ENCODE measurements at regions not wholly inside any gene's neighbourhood (a gene's known extent, or its start where the extent isn't known, plus 50 kb on each side); places are given as distances from the start of the nearest gene placed in this dataset.

DNA sequence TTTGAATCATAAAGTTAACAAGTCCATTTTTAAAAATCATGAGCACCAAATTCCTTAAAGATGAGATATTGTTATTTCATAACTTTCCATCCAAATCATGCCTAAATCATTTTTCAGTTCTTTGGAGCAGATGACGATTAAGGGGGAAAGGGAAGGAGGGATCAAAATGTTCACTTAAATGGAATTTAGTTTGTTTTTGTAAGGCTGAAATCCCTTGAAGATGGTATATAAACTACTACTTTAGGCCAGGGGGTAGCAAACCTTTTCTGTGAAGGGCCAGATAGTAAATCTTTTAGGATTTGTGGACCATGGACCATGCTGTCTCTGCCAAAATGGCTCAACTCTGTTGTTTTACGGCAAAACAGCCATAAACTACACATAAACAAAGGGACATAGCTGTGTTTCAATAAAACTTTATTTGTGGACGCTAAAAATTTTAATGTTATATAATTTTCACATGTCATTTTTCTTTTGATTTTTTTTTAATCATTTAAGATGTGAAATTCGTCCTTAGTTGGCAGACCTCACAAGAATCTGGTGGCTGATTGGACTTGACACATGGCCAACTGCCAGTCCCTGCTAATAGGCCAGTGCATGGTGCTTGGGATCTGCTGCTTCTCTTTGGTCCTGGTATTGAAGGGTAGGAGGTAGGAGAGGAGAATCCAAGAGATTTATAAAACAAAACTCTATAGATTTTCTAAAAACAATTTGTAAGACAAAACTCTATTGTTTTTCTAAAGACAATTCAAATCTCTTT is 52.0 kb upstream of the RTN4 start:
- no peak for DNase-seq (ENCODE audit: low spot score)

GRCh38 chr2:55101466-55101865 is 51.2 kb upstream of the RTN4 start:
- no peak for DNase-seq (ENCODE audit: low spot score)

DNA sequence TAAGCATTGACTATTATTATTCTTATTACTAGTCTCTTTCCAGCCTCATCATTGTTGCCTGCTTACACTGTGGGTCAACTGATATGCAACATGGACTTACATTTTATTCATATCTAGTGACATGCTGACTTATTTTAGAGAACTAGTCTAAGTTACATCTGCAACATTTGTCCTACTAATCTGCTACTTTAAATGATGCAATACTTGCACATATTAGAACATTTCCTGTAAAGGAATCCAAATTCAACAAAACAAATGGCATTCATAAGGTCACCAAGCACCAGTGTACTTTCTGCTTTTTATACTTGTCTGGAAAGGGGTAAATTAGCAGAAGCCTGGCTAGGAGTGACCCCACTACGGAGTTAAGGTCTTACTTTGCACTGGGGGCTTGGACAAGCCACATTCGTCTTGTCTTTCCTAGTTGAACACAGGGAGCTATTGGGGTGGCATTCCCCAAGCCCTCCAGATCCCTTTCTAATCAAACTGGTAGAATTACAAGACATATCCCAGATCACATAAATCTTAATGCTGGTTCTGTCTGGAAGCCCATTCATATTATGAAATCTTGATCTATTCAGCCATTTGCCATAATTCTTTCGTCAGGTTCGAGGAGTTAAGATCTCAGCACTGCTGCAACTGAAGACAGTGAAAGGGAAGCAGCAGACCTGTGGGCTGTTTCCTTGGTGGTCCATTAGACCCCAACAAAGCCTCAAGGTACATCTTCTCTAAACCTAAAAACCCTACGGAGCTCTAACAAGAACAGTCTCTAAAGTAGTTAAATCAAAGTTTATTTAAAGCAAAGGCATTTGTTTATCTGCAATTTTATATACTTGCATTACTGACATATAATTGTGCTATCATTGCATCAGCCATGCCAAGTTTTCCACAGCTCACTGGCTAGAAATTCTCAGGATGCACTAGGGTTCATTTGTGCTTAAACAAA is 49.9 kb upstream of the RTN4 start:
- DNase-seq (ENCODE audit: low spot score), result no peak

Measured in hematopoietic multipotent progenitor cell treated with erythropoietin and hydrocortisone succinate and interleukin-3 and kit ligand, for 17 days (in vitro differentiated cells).